Kasumi-1 (cell line): ENCODE measurements at regions not wholly inside any gene's neighbourhood (a gene's known extent, or its start where the extent isn't known, plus 50 kb on each side); places are given as distances from the start of the nearest gene placed in this dataset.
A peak's percentile ranks its signal among the peaks of the same experiment; 100 is the strongest.
"Not testable (repeated sequence)": the region's sequence is repeated elsewhere in the genome, so short reads cannot be mapped to it uniquely, and the experiment has no call there.

ENCODE experiments used
- DNase-seq, 2 experiments: peaks; one replicate each; lab custom pipeline; 2025; lab: John Stamatoyannopoulos, UW

- DNase-seq: no peak
Measured at GRCh38 chr7:32648408-32649156, 153.3 kb downstream of the AVL9 start.

DNA sequence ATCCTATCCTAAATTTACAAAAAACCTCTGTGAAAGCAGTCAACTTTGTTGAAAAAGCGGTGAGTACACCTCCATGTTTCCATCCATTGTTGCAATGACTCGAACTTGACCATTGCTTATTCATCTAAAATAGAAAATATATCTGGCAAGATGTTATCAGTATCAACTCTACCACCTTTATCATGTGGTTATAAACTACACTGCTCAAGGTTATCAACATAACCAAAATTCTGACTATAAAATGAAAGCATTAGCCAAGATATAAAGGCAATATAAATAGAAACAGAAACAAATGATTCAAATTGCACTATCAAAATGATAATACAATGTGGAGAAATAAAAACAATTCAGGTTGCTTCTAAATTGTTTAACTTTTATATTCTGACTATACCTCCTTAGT is 150.0 kb downstream of the AVL9 start:
- not testable (repeated sequence) for DNase-seq

GRCh38 chr7:32643194-32643593 is 147.9 kb downstream of the AVL9 start:
- DNase-seq: no peak

DNA sequence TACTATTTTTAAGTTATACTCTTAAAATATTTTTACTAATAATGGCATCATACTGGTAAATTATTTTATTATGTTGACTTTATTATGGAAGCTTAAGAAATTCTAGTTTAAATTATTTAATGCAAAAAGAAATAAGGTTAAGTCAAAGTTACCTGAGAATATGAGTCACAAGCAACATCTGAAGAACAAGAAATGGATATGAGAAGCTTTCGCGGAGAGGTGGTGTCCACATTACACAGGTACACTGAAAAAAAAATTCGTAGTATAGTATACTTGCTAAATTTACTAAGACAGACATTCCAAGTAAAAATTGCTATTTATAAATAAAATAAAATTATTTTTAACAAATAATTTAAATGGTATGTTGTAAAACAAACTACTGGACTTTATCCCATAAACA is 143.8 kb downstream of the AVL9 start:
- DNase-seq: no peak

DNA sequence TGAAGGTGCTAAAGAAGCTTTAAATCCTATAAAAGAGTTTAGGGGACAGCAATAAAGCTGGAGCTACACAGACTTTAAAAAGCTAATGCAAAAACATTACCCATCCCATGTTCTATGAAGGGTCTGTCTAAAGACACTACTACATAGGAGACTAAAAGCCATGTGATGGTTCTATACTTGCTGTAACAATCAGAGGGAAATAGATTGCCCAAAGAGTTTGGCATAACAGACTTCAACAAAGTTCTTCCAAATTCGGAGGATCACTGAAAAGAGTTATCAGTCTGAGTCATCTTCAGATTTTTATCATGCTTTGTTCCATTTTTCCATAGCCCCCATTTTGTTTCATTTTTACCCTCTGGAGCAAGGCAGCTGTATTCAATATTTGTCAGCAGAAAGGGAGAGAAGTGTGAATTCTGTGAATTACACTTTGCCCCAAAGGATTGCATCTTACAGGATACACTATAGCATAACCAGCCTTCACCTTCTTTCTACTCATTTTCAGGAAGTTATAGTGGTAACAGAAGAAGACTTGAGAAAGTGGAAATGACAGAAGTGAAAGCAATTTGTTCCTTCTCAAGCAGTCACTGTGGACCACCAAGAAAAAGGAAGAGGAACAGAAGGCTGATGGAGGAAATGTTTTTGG is 143.3 kb downstream of the AVL9 start:
- peak; percentile 84 to 85 for DNase-seq
